Neuronal stem cell (in vitro differentiated cells): ENCODE measurements at regions not wholly inside any gene's neighbourhood (a gene's known extent, or its start where the extent isn't known, plus 50 kb on each side); places are given as distances from the start of the nearest gene placed in this dataset.

Experiments
- DNase-seq: peaks from one replicate; pipeline ENCODE4 v3.0.0-alpha.2; 2013; ENCODE audit warnings: low spot score
- H2AFZ ChIP-seq: one replicate; pipeline ENCODE4 v1.6.1; 2013; ENCODE audit warnings: mild to moderate bottlenecking, low read length, inconsistent platforms
- H2AK5ac ChIP-seq: 2 replicates; pipeline ENCODE4 v1.6.1; 2013; ENCODE audit warnings: low read depth, mild to moderate bottlenecking, inconsistent platforms, low read length, moderate library complexity, mixed read lengths
- H2BK120ac ChIP-seq: 2 replicates; pipeline ENCODE4 v1.6.1; 2013; ENCODE audit warnings: low read depth, mild to moderate bottlenecking, inconsistent platforms, low read length, moderate library complexity, mixed read lengths
- H2BK12ac ChIP-seq: one replicate; pipeline ENCODE4 v1.6.1; 2013; ENCODE audit warnings: low read length, inconsistent platforms
- H2BK15ac ChIP-seq: 2 replicates; pipeline ENCODE4 v1.6.1; 2013; ENCODE audit warnings: mild to moderate bottlenecking, low read length, inconsistent platforms, mixed read lengths
- H2BK5ac ChIP-seq: one replicate; pipeline ENCODE4 v1.6.1; 2013; ENCODE audit warnings: inconsistent platforms, mild to moderate bottlenecking, low read length, moderate library complexity
- H3K14ac ChIP-seq: one replicate; pipeline ENCODE4 v1.6.1; 2013; ENCODE audit warnings: low read length, inconsistent platforms
- H3K18ac ChIP-seq: 2 replicates; pipeline ENCODE4 v1.6.1; 2013; ENCODE audit warnings: low read length, inconsistent platforms
- H3K23ac ChIP-seq: 2 replicates; pipeline ENCODE4 v1.6.1; 2013; ENCODE audit warnings: low read depth, mild to moderate bottlenecking, mixed read lengths, low read length, inconsistent platforms; ENCODE audit not compliant: poor library complexity
- H3K27ac ChIP-seq: replicated peaks from 3 replicates; pipeline ENCODE4 v1.5.1; 2013; ENCODE audit warnings: low read length, inconsistent platforms
- H3K27me3 ChIP-seq, 3 experiments: 2 replicates each; pipeline ENCODE4 v1.6.1; 2013; ENCODE audit warnings: low read length in 3 of 3, mild to moderate bottlenecking in 2 of 3, inconsistent platforms in 1 of 3, low read depth in 1 of 3, mixed read lengths in 1 of 3, moderate library complexity in 1 of 3; ENCODE audit not compliant: control insufficient read depth in 3 of 3, insufficient read depth in 3 of 3
- H3K36me3 ChIP-seq, 2 donors: replicated peaks in 1 of 2; 2 replicates each; pipeline ENCODE4 v1.6.1; 2013; ENCODE audit warnings: low read length in 2 of 2; ENCODE audit not compliant: control insufficient read depth in 2 of 2, insufficient read depth in 2 of 2
- H3K4ac ChIP-seq: 2 replicates; pipeline ENCODE4 v1.6.1; 2013; ENCODE audit warnings: inconsistent platforms, mild to moderate bottlenecking, low read length, moderate library complexity
- H3K4me1 ChIP-seq, 2 donors: 1 replicate in 1 of 2; 2 replicates in 1 of 2; pipeline ENCODE4 v1.6.1; 2013; ENCODE audit warnings: low read length in 2 of 2, low read depth in 1 of 2; ENCODE audit not compliant: control insufficient read depth in 2 of 2, insufficient read depth in 1 of 2
- H3K4me2 ChIP-seq: one replicate; pipeline ENCODE4 v1.6.1; 2013; ENCODE audit warnings: mild to moderate bottlenecking, low read length, inconsistent platforms; ENCODE audit not compliant: insufficient read depth, poor library complexity, severe bottlenecking
- H3K4me3 ChIP-seq, 2 donors: 2 replicates each; pipeline ENCODE4 v1.5.1; 2013; ENCODE audit warnings: low read length in 2 of 2, mild to moderate bottlenecking in 2 of 2, inconsistent platforms in 1 of 2, moderate library complexity in 1 of 2
- H3K79me1 ChIP-seq: one replicate; pipeline ENCODE4 v1.6.1; 2013; ENCODE audit warnings: low read depth, mild to moderate bottlenecking, inconsistent platforms, low read length, moderate library complexity
- H3K9ac ChIP-seq: one replicate; pipeline ENCODE4 v1.6.1; 2013; ENCODE audit warnings: mild to moderate bottlenecking, low read depth, low read length, inconsistent platforms; ENCODE audit not compliant: poor library complexity
- H3K9me3 ChIP-seq, 2 donors: replicated peaks in 1 of 2; 2 replicates each; pipeline versions ENCODE3 to v1.6.1; 2013; ENCODE audit warnings: low read length in 2 of 2, mild to moderate bottlenecking in 2 of 2, inconsistent platforms in 1 of 2, low read depth in 1 of 2, mixed read lengths in 1 of 2, moderate library complexity in 1 of 2; ENCODE audit not compliant: control insufficient read depth in 2 of 2, insufficient read depth in 1 of 2
- H4K8ac ChIP-seq: one replicate; pipeline ENCODE4 v1.6.1; 2013; ENCODE audit warnings: low read depth, mild to moderate bottlenecking, inconsistent platforms, low read length, moderate library complexity
- H4K91ac ChIP-seq: one replicate; pipeline ENCODE4 v1.6.1; 2013; ENCODE audit warnings: low read length, low read depth, mild to moderate bottlenecking, inconsistent platforms; ENCODE audit not compliant: poor library complexity
- WGBS, 2 donors: extraction: QIAGEN DNeasy Blood & Tissue Kit; methylation state at CpG; one replicate each; pipeline ENCODE4 v1.1.7; 2013; ENCODE audit warnings: missing lambda C conversion rate in 2 of 2, mixed read lengths in 1 of 2; ENCODE audit not compliant: insufficient read length in 2 of 2, insufficient replicate concordance in 1 of 2; ENCODE audit errors: extremely low coverage in 2 of 2; 5-methylcytosine and 5-hydroxymethylcytosine counted together

- Histone ChIP-seq H3K79me1 (no peaks in the 10 kb centered on the region), H3K14ac (no peak overlapping the region), H3K4me1 (peaks cover 8 to 22% of the 10 kb centered on the region in 2 donors), H2BK5ac (no peak overlapping the region), H3K4me2 (no peak overlapping the region), H3K27me3 (no peaks in the 10 kb centered on the region), H2AK5ac (no peak overlapping the region), H2BK15ac (no peak overlapping the region), H3K9ac (no peak overlapping the region), H4K91ac (no peak overlapping the region), H3K27ac (no peak overlapping the region), H3K18ac (no peak overlapping the region), H3K9me3 (no peaks in the 10 kb centered on the region), H3K36me3 (no peaks in the 10 kb centered on the region), H3K23ac (no peak overlapping the region), H2BK120ac (no peak overlapping the region), H2BK12ac (no peak overlapping the region), H2AFZ (peak overlapping the region; percentile 44), H3K4me3 (peak overlapping the region in 1 of 2 donors; percentile 10), H4K8ac (no peak overlapping the region), H3K4ac (no peak overlapping the region)
- WGBS, 2 donors, result no CpG with 5 or more reads among the region's 14 CpGs
- no peak for DNase-seq
These were observed 345.7 kb upstream of the WWC1 start for GRCh38 chr5:167945542-167946384.

GRCh38 chr5:167947306-167947705 lies 344.1 kb upstream of the WWC1 start:
- no peak overlapping the region for H2BK15ac ChIP-seq
- H2AFZ ChIP-seq, result no peak overlapping the region
- H2BK120ac ChIP-seq, result no peak overlapping the region
- no CpG with 5 or more reads among the region's 1 CpG for WGBS, 2 donors
- H3K14ac ChIP-seq, result no peak overlapping the region
- H2AK5ac ChIP-seq, result no peak overlapping the region
- no peak overlapping the region for H3K27ac ChIP-seq
- H3K79me1 ChIP-seq, result no peaks in the 10 kb centered on the region
- DNase-seq, result no peak
- no peak overlapping the region for H4K8ac ChIP-seq
- H3K4me2 ChIP-seq, result no peak overlapping the region
- no peaks in the 10 kb centered on the region for H3K36me3 ChIP-seq
- H3K18ac ChIP-seq, result no peak overlapping the region
- H3K27me3 ChIP-seq, result no peaks in the 10 kb centered on the region
- H3K9ac ChIP-seq, result no peak overlapping the region
- no peak overlapping the region for H2BK12ac ChIP-seq
- H3K4ac ChIP-seq, result no peak overlapping the region
- H3K4me3 ChIP-seq, result no peak overlapping the region
- peaks cover 11 to 36% of the 10 kb centered on the region in 2 donors for H3K4me1 ChIP-seq
- no peak overlapping the region for H2BK5ac ChIP-seq
- H3K9me3 ChIP-seq, result no peaks in the 10 kb centered on the region
- H4K91ac ChIP-seq, result no peak overlapping the region
- H3K23ac ChIP-seq, result no peak overlapping the region

GRCh38 chr5:167948251-167948650 lies 343.2 kb upstream of the WWC1 start:
- no peak overlapping the region for H3K18ac ChIP-seq
- peaks cover 18 to 46% of the 10 kb centered on the region in 2 donors for H3K4me1 ChIP-seq
- H2AK5ac ChIP-seq, result no peak overlapping the region
- H2BK120ac ChIP-seq, result no peak overlapping the region
- no peak overlapping the region for H3K4me3 ChIP-seq
- no peak overlapping the region for H3K14ac ChIP-seq
- no peak overlapping the region for H2BK15ac ChIP-seq
- no peak overlapping the region for H4K91ac ChIP-seq
- no peaks in the 10 kb centered on the region for H3K79me1 ChIP-seq
- no peaks in the 10 kb centered on the region for H3K27me3 ChIP-seq
- H2AFZ ChIP-seq, result no peak overlapping the region
- no peak overlapping the region for H3K4ac ChIP-seq
- H3K27ac ChIP-seq, result no peak overlapping the region
- DNase-seq, result no peak
- no peak overlapping the region for H2BK12ac ChIP-seq
- no peak overlapping the region for H4K8ac ChIP-seq
- WGBS, 2 donors, result no CpG with 5 or more reads among the region's 3 CpGs
- H3K9me3 ChIP-seq, result no peaks in the 10 kb centered on the region
- no peaks in the 10 kb centered on the region for H3K36me3 ChIP-seq
- H2BK5ac ChIP-seq, result no peak overlapping the region
- H3K23ac ChIP-seq, result no peak overlapping the region
- H3K9ac ChIP-seq, result no peak overlapping the region
- no peak overlapping the region for H3K4me2 ChIP-seq

- Histone ChIP-seq H3K9ac (no peak overlapping the region), H3K27me3 (no peaks in the 10 kb centered on the region), H4K91ac (no peak overlapping the region), H2BK5ac (no peak overlapping the region), H3K4ac (no peak overlapping the region), H3K27ac (no peak overlapping the region), H3K4me2 (no peak overlapping the region), H2BK15ac (no peak overlapping the region), H4K8ac (no peak overlapping the region), H3K4me1 (peaks cover 18 to 49% of the 10 kb centered on the region in 2 donors), H2AK5ac (no peak overlapping the region), H3K23ac (no peak overlapping the region), H3K4me3 (no peak overlapping the region), H2BK120ac (no peak overlapping the region), H2AFZ (no peak overlapping the region), H3K14ac (no peak overlapping the region), H2BK12ac (no peak overlapping the region), H3K79me1 (no peaks in the 10 kb centered on the region), H3K9me3 (no peaks in the 10 kb centered on the region), H3K36me3 (no peaks in the 10 kb centered on the region), H3K18ac (no peak overlapping the region)
- no peak for DNase-seq
- WGBS, 2 donors, result no CpG with 5 or more reads among the region's 3 CpGs
These were observed 342.0 kb upstream of the WWC1 start for GRCh38 chr5:167949435-167949834.
